ENCODE measurements at regions not wholly inside any gene's neighbourhood (a gene's known extent, or its start where the extent isn't known, plus 50 kb on each side); places are given as distances from the start of the nearest gene placed in this dataset.

- H3K4me1 ChIP-seq (ENCODE audit: control insufficient read depth in 2 of 2, insufficient read depth in 2 of 2, low read length in 2 of 2), result no peaks in the 10 kb centered on the region
- H3K9ac ChIP-seq (ENCODE audit: low read depth in 1 of 2, low read length in 2 of 2), result no peak overlapping the region
- no peaks in the 10 kb centered on the region for H3K9me3 ChIP-seq (ENCODE audit: control insufficient read depth in 2 of 2, low read length in 2 of 2)
- no peak overlapping the region for H3K4me3 ChIP-seq (ENCODE audit: low read length in 2 of 2)
- no peaks in the 10 kb centered on the region for H3K27me3 ChIP-seq (ENCODE audit: control insufficient read depth in 2 of 2, insufficient read depth in 2 of 2, low read length in 2 of 2)
- no peak overlapping the region for H3K27ac ChIP-seq (ENCODE audit: low read depth in 2 of 2, low read length in 2 of 2)
- no peaks in the 10 kb centered on the region for H3K36me3 ChIP-seq (ENCODE audit: control insufficient read depth in 2 of 2, insufficient read depth in 2 of 2, low read length in 2 of 2)
These were observed 731.3 kb upstream of the NRSN1 start for GRCh38 chr6:23394681-23395080.

- Histone ChIP-seq H3K9me3 (ENCODE audit: control insufficient read depth in 2 of 2, low read length in 2 of 2) (no peaks in the 10 kb centered on the region), H3K27ac (ENCODE audit: low read depth in 2 of 2, low read length in 2 of 2) (no peak overlapping the region), H3K4me3 (ENCODE audit: low read length in 2 of 2) (no peak overlapping the region), H3K36me3 (ENCODE audit: control insufficient read depth in 2 of 2, insufficient read depth in 2 of 2, low read length in 2 of 2) (no peaks in the 10 kb centered on the region), H3K9ac (ENCODE audit: low read depth in 1 of 2, low read length in 2 of 2) (no peak overlapping the region), H3K4me1 (ENCODE audit: control insufficient read depth in 2 of 2, insufficient read depth in 2 of 2, low read length in 2 of 2) (no peaks in the 10 kb centered on the region), H3K27me3 (ENCODE audit: control insufficient read depth in 2 of 2, insufficient read depth in 2 of 2, low read length in 2 of 2) (no peaks in the 10 kb centered on the region)
These were observed 730.6 kb upstream of the NRSN1 start for GRCh38 chr6:23395381-23395780.

GRCh38 chr6:23396949-23397348, 729.1 kb upstream of the NRSN1 start:
- H3K4me1 ChIP-seq (ENCODE audit: control insufficient read depth in 2 of 2, insufficient read depth in 2 of 2, low read length in 2 of 2), result no peaks in the 10 kb centered on the region
- H3K4me3 ChIP-seq (ENCODE audit: low read length in 2 of 2), result no peak overlapping the region
- H3K36me3 ChIP-seq (ENCODE audit: control insufficient read depth in 2 of 2, insufficient read depth in 2 of 2, low read length in 2 of 2), result no peaks in the 10 kb centered on the region
- H3K9ac ChIP-seq (ENCODE audit: low read depth in 1 of 2, low read length in 2 of 2), result no peak overlapping the region
- no peaks in the 10 kb centered on the region for H3K9me3 ChIP-seq (ENCODE audit: control insufficient read depth in 2 of 2, low read length in 2 of 2)
- no peak overlapping the region for H3K27ac ChIP-seq (ENCODE audit: low read depth in 2 of 2, low read length in 2 of 2)
- H3K27me3 ChIP-seq (ENCODE audit: control insufficient read depth in 2 of 2, insufficient read depth in 2 of 2, low read length in 2 of 2), result no peaks in the 10 kb centered on the region

- H3K27ac ChIP-seq (ENCODE audit: low read depth in 2 of 2, low read length in 2 of 2), result no peak overlapping the region
- no peak overlapping the region for H3K9ac ChIP-seq (ENCODE audit: low read depth in 1 of 2, low read length in 2 of 2)
- H3K9me3 ChIP-seq (ENCODE audit: control insufficient read depth in 2 of 2, low read length in 2 of 2), result no peaks in the 10 kb centered on the region
- no peak overlapping the region for H3K4me3 ChIP-seq (ENCODE audit: low read length in 2 of 2)
- no peaks in the 10 kb centered on the region for H3K27me3 ChIP-seq (ENCODE audit: control insufficient read depth in 2 of 2, insufficient read depth in 2 of 2, low read length in 2 of 2)
- no peaks in the 10 kb centered on the region for H3K36me3 ChIP-seq (ENCODE audit: control insufficient read depth in 2 of 2, insufficient read depth in 2 of 2, low read length in 2 of 2)
- H3K4me1 ChIP-seq (ENCODE audit: control insufficient read depth in 2 of 2, insufficient read depth in 2 of 2, low read length in 2 of 2), result no peaks in the 10 kb centered on the region
These were observed 722.6 kb upstream of the NRSN1 start for GRCh38 chr6:23403460-23403859.

GRCh38 chr6:23409531-23409930, 716.5 kb upstream of the NRSN1 start:
- Histone ChIP-seq H3K36me3 (ENCODE audit: control insufficient read depth in 2 of 2, insufficient read depth in 2 of 2, low read length in 2 of 2) (no peaks in the 10 kb centered on the region), H3K9me3 (ENCODE audit: control insufficient read depth in 2 of 2, low read length in 2 of 2) (no peaks in the 10 kb centered on the region), H3K4me3 (ENCODE audit: low read length in 2 of 2) (no peak overlapping the region), H3K4me1 (ENCODE audit: control insufficient read depth in 2 of 2, insufficient read depth in 2 of 2, low read length in 2 of 2) (no peaks in the 10 kb centered on the region), H3K9ac (ENCODE audit: low read depth in 1 of 2, low read length in 2 of 2) (no peak overlapping the region), H3K27me3 (ENCODE audit: control insufficient read depth in 2 of 2, insufficient read depth in 2 of 2, low read length in 2 of 2) (no peaks in the 10 kb centered on the region), H3K27ac (ENCODE audit: low read depth in 2 of 2, low read length in 2 of 2) (no peak overlapping the region)

- H3K4me3 ChIP-seq (ENCODE audit: low read length in 2 of 2), result no peak overlapping the region
- no peaks in the 10 kb centered on the region for H3K4me1 ChIP-seq (ENCODE audit: control insufficient read depth in 2 of 2, insufficient read depth in 2 of 2, low read length in 2 of 2)
- no peaks in the 10 kb centered on the region for H3K9me3 ChIP-seq (ENCODE audit: control insufficient read depth in 2 of 2, low read length in 2 of 2)
- no peaks in the 10 kb centered on the region for H3K36me3 ChIP-seq (ENCODE audit: control insufficient read depth in 2 of 2, insufficient read depth in 2 of 2, low read length in 2 of 2)
- no peak overlapping the region for H3K9ac ChIP-seq (ENCODE audit: low read depth in 1 of 2, low read length in 2 of 2)
- H3K27ac ChIP-seq (ENCODE audit: low read depth in 2 of 2, low read length in 2 of 2), result no peak overlapping the region
- H3K27me3 ChIP-seq (ENCODE audit: control insufficient read depth in 2 of 2, insufficient read depth in 2 of 2, low read length in 2 of 2), result no peaks in the 10 kb centered on the region
These were observed 715.6 kb upstream of the NRSN1 start for GRCh38 chr6:23410439-23410838.

GRCh38 chr6:23412770-23413169, 713.2 kb upstream of the NRSN1 start:
- H3K9me3 ChIP-seq (ENCODE audit: control insufficient read depth in 2 of 2, low read length in 2 of 2), result no peaks in the 10 kb centered on the region
- no peaks in the 10 kb centered on the region for H3K27me3 ChIP-seq (ENCODE audit: control insufficient read depth in 2 of 2, insufficient read depth in 2 of 2, low read length in 2 of 2)

GRCh38 chr6:23413327-23414050, 712.5 kb upstream of the NRSN1 start:
- Histone ChIP-seq H3K27me3 (ENCODE audit: control insufficient read depth in 2 of 2, insufficient read depth in 2 of 2, low read length in 2 of 2) (no peaks in the 10 kb centered on the region), H3K4me3 (ENCODE audit: low read length in 2 of 2) (no peak overlapping the region), H3K9ac (ENCODE audit: low read depth in 1 of 2, low read length in 2 of 2) (no peak overlapping the region), H3K36me3 (ENCODE audit: control insufficient read depth in 2 of 2, insufficient read depth in 2 of 2, low read length in 2 of 2) (no peaks in the 10 kb centered on the region), H3K9me3 (ENCODE audit: control insufficient read depth in 2 of 2, low read length in 2 of 2) (no peaks in the 10 kb centered on the region), H3K27ac (ENCODE audit: low read depth in 2 of 2, low read length in 2 of 2) (no peak overlapping the region), H3K4me1 (ENCODE audit: control insufficient read depth in 2 of 2, insufficient read depth in 2 of 2, low read length in 2 of 2) (no peaks in the 10 kb centered on the region)

More at GRCh38 chr6:23412770-23413169, 713.2 kb upstream of the NRSN1 start:
- Histone ChIP-seq H3K9ac (ENCODE audit: low read depth in 1 of 2, low read length in 2 of 2) (no peak overlapping the region), H3K4me3 (ENCODE audit: low read length in 2 of 2) (no peak overlapping the region), H3K4me1 (ENCODE audit: control insufficient read depth in 2 of 2, insufficient read depth in 2 of 2, low read length in 2 of 2) (no peaks in the 10 kb centered on the region), H3K36me3 (ENCODE audit: control insufficient read depth in 2 of 2, insufficient read depth in 2 of 2, low read length in 2 of 2) (no peaks in the 10 kb centered on the region), H3K27ac (ENCODE audit: low read depth in 2 of 2, low read length in 2 of 2) (no peak overlapping the region)

- Histone ChIP-seq H3K36me3 (ENCODE audit: control insufficient read depth in 2 of 2, insufficient read depth in 2 of 2, low read length in 2 of 2) (no peaks in the 10 kb centered on the region), H3K27me3 (ENCODE audit: control insufficient read depth in 2 of 2, insufficient read depth in 2 of 2, low read length in 2 of 2) (no peaks in the 10 kb centered on the region), H3K9ac (ENCODE audit: low read depth in 1 of 2, low read length in 2 of 2) (no peak overlapping the region), H3K4me1 (ENCODE audit: control insufficient read depth in 2 of 2, insufficient read depth in 2 of 2, low read length in 2 of 2) (no peaks in the 10 kb centered on the region), H3K27ac (ENCODE audit: low read depth in 2 of 2, low read length in 2 of 2) (no peak overlapping the region), H3K9me3 (ENCODE audit: control insufficient read depth in 2 of 2, low read length in 2 of 2) (no peaks in the 10 kb centered on the region), H3K4me3 (ENCODE audit: low read length in 2 of 2) (no peak overlapping the region)
These were observed 712.0 kb upstream of the NRSN1 start for GRCh38 chr6:23414051-23414445.

- no peak overlapping the region for H3K4me3 ChIP-seq (ENCODE audit: low read length in 2 of 2)
- no peaks in the 10 kb centered on the region for H3K4me1 ChIP-seq (ENCODE audit: control insufficient read depth in 2 of 2, insufficient read depth in 2 of 2, low read length in 2 of 2)
- no peak overlapping the region for H3K27ac ChIP-seq (ENCODE audit: low read depth in 2 of 2, low read length in 2 of 2)
- H3K27me3 ChIP-seq (ENCODE audit: control insufficient read depth in 2 of 2, insufficient read depth in 2 of 2, low read length in 2 of 2), result no peaks in the 10 kb centered on the region
- H3K9me3 ChIP-seq (ENCODE audit: control insufficient read depth in 2 of 2, low read length in 2 of 2), result no peaks in the 10 kb centered on the region
- no peaks in the 10 kb centered on the region for H3K36me3 ChIP-seq (ENCODE audit: control insufficient read depth in 2 of 2, insufficient read depth in 2 of 2, low read length in 2 of 2)
- no peak overlapping the region for H3K9ac ChIP-seq (ENCODE audit: low read depth in 1 of 2, low read length in 2 of 2)
These were observed 711.1 kb upstream of the NRSN1 start for GRCh38 chr6:23414922-23415321.
